GM12873 (cell line): ENCODE measurements at regions not wholly inside any gene's neighbourhood (a gene's known extent, or its start where the extent isn't known, plus 50 kb on each side); places are given as distances from the start of the nearest gene placed in this dataset.

Experiments used
- TF ChIP-seq, protein P1 (sequence below): IDR thresholded peaks from 2 replicates; pipeline ENCODE4 v1.5.1; 2012; ENCODE audit warnings: low read depth, mild to moderate bottlenecking, moderate library complexity, low read length, control low read depth; ENCODE audit not compliant: insufficient read depth; ENCODE audit errors: missing control alignments

DNA sequence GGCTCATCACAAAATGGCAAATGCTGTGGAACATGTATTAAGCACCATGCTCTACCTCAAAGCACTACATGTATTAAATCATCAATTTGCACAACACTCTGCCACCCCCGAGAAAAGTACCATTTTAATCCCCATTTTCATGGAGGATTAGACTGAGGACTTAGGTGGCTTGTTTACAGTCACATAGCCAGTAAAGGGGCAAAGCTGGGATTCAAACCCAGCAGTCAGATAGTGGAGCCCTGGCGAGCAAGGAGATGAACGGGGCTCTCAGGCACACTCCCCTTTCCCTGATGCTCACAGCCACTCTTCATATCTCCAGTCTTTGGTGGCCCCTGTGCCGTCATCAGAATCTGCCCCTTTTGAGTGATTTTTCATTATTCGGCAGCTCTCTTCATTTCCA lies 262.9 kb downstream of the DIRAS2 start:
- TF ChIP-seq, protein P1, sequence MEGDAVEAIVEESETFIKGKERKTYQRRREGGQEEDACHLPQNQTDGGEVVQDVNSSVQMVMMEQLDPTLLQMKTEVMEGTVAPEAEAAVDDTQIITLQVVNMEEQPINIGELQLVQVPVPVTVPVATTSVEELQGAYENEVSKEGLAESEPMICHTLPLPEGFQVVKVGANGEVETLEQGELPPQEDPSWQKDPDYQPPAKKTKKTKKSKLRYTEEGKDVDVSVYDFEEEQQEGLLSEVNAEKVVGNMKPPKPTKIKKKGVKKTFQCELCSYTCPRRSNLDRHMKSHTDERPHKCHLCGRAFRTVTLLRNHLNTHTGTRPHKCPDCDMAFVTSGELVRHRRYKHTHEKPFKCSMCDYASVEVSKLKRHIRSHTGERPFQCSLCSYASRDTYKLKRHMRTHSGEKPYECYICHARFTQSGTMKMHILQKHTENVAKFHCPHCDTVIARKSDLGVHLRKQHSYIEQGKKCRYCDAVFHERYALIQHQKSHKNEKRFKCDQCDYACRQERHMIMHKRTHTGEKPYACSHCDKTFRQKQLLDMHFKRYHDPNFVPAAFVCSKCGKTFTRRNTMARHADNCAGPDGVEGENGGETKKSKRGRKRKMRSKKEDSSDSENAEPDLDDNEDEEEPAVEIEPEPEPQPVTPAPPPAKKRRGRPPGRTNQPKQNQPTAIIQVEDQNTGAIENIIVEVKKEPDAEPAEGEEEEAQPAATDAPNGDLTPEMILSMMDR = no peak

DNA sequence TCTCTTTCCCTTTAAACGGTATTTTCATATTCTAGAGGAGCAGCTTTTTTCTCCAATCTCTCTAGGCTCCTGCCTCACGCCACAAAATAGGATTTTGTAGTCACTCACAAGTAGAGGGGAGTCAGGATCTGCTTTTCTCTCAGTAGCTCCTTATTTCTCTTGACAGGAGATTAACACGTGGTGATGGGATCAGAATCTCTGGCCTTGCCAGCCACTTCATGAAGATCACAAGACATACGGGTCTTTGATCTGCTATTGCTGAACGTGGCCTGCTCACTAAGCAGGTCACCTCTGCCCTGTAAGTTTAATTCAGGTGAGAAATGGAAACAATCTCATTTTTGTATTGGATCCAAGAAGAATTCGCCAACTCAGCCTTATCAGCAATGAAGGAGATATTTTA lies 257.5 kb downstream of the DIRAS2 start:
- TF ChIP-seq, protein P1 = no peak

DNA sequence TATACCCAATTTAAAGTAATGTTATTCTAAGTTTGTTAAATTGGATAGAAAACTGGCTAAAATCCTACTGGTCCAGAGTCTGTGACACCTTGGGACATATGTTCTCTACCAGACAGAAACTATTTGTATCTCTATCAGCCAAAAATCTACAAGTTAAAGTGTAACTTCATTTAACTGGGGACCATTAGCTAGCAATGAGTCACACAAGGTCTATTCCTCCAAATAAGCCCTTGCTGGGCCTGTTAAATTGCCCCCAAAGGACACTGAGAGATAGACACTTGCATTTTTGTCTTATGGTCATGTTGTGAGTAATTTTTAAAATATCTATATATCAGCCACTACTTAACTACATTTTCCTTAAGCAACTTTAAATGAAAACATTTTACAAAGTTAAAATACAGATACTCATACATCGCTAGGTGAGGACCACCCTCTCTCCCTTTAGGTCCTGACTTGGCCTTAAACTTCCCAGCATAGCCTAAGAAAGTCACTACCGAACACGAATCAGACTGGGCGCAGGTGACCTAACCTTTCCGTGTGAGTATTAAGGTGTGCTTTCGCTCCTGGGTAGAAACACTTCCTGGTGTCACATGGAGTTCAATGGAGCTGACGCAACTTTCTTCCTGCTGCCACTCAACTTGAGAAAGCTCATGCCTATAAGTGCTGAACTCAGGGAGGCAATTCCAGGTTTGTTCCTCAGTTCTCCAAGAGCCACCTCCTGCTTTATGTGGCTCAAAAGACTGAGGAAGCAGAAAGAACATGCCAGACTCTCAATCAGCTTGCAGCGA lies 249.1 kb downstream of the DIRAS2 start:
- TF ChIP-seq, protein P1 = no peak

DNA sequence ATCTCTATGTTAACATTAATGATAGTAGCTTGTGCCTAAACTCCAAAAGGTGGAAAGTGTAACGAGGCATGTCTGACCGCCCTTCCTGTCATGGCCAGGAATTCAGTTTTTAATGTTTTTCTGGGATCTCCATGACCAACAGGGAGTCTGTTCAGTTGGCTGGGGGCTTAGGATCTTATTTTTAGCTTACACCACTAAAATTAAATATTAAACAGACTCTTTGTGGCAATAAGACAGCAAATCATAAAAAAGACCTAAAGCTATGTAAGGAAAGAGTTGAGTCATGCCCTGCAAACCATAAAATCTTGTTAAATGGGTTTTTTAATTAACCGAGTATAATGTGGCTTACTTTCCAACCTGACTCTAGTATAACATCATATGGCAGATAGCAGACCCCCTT lies 247.8 kb downstream of the DIRAS2 start:
- TF ChIP-seq, protein P1 = no peak

DNA sequence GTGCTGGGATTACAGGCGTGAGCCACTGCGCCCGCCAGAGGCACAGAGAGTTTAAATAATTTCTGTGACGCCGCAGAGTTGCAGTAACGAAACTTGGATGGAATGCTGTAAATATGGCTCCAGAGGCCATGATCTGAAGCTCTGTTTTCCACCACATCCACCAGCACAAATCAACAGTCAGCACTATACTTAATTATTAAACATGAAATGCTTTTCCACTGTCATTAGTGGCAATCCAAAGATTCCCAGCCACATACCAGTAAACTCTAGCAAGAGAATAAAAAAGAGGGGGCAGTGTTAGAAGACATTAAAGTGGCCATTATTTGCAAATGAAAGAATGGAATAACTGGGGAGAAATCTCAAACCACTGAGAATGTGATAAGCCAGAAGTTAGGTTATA lies 242.5 kb downstream of the DIRAS2 start:
- TF ChIP-seq, protein P1 = no peak

DNA sequence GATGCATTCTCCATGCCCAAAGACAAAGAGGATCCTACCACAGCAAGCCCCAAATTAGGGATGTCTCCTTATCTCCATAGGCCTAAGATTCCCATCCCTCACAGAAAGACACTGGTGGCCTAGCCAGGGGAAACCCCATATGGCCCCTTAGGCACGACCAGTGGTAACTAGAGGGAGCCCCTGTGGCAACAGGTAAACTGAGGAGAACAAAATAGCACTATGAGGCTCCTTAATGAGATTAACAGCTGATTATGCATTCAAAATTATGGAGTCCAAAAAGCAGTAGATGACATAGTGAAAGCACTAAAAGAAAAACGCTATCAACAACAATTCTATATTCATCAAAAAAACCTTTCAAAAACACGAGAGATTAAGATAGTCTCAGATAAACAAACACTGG lies 234.0 kb downstream of the DIRAS2 start:
- TF ChIP-seq, protein P1 = no peak

DNA sequence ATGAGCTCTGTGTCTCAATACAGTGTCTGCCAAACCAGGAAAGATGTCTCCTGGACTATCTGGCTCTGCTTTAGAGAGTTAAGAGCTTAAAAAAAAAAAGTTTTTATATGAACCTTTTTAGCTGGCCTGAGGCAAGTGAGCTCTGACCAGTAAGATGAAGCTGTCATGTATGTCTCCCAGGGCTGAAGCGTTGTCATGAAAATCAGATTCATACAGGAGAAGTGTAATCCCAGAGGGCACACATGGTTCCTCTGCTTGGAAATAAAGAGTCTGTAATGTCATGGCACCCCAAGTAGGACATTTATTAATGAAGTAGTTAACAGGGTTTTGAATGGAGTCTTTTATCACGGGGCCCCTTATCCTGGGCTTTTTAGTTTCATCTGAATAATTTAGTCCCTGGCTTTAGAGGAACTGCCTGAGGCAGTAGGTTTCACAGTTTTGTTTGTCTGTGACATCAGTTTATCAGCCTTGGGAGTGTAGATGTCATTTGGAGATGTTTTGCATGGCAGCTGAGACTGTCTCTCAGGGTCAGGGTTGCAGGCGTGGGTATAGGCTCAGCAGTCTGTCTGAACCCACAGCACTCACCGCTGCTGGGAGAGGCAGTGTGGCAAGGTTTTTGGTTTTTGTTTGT lies 223.3 kb downstream of the DIRAS2 start:
- TF ChIP-seq, protein P1 = no peak
